H9 (cell line): ENCODE measurements at regions not wholly inside any gene's neighbourhood (a gene's known extent, or its start where the extent isn't known, plus 50 kb on each side); places are given as distances from the start of the nearest gene placed in this dataset.
A peak's percentile ranks its signal among the peaks of the same experiment; 100 is the strongest.

Source experiments
- DNase-seq: peaks from one replicate; pipeline ENCODE4 v3.0.0-alpha.2; 2017
- H2AFZ ChIP-seq: one replicate; pipeline ENCODE4 v1.6.1; 2013; ENCODE audit warnings: mild to moderate bottlenecking, low read length, control low read depth, moderate library complexity
- H2AK5ac ChIP-seq: 2 replicates; pipeline ENCODE4 v1.6.1; 2013; ENCODE audit warnings: low read length, control low read depth, mixed read lengths; ENCODE audit not compliant: insufficient read length
- H2BK120ac ChIP-seq: one replicate; pipeline ENCODE4 v1.6.1; 2013; ENCODE audit warnings: low read depth, mild to moderate bottlenecking, low read length, control low read depth, inconsistent platforms; ENCODE audit not compliant: poor library complexity, severe bottlenecking
- H2BK12ac ChIP-seq: 2 replicates; pipeline ENCODE4 v1.6.1; 2013; ENCODE audit warnings: low read length, control low read depth, mixed read lengths, low read depth; ENCODE audit not compliant: insufficient read length
- H2BK15ac ChIP-seq: 2 replicates; pipeline ENCODE4 v1.6.1; 2013; ENCODE audit warnings: low read depth, low read length, control low read depth
- H2BK20ac ChIP-seq: one replicate; pipeline ENCODE4 v1.6.1; 2013; ENCODE audit warnings: low read depth, mild to moderate bottlenecking, low read length, control low read depth, inconsistent platforms; ENCODE audit not compliant: poor library complexity, severe bottlenecking
- H2BK5ac ChIP-seq: 2 replicates; pipeline ENCODE4 v1.6.1; 2013; ENCODE audit warnings: low read length, control low read depth, mixed read lengths; ENCODE audit not compliant: insufficient read length
- H3K14ac ChIP-seq: 2 replicates; pipeline ENCODE4 v1.6.1; 2013; ENCODE audit warnings: low read length, control low read depth; ENCODE audit not compliant: insufficient read depth
- H3K18ac ChIP-seq: 2 replicates; pipeline ENCODE4 v1.6.1; 2013; ENCODE audit warnings: low read depth, mild to moderate bottlenecking, mixed read lengths, low read length, control low read depth; ENCODE audit not compliant: insufficient read length
- H3K23ac ChIP-seq: 2 replicates; pipeline ENCODE4 v1.6.1; 2013; ENCODE audit warnings: low read length, control low read depth, mixed read lengths, low read depth; ENCODE audit not compliant: insufficient read length
- H3K23me2 ChIP-seq: 2 replicates; pipeline ENCODE4 v1.6.1; 2013; ENCODE audit warnings: low read depth, mild to moderate bottlenecking, mixed read lengths, low read length, control low read depth; ENCODE audit not compliant: insufficient read length, poor library complexity, severe bottlenecking
- H3K27ac ChIP-seq: 2 replicates; pipeline ENCODE4 v1.5.1; 2013; ENCODE audit warnings: low read length, control low read depth, mixed read lengths, low read depth; ENCODE audit not compliant: insufficient read length
- H3K27me3 ChIP-seq: 2 replicates; pipeline ENCODE4 v1.6.1; 2013; ENCODE audit warnings: low read length, control low read depth, inconsistent platforms; ENCODE audit not compliant: insufficient read depth
- H3K4ac ChIP-seq: 2 replicates; pipeline ENCODE4 v1.6.1; 2013; ENCODE audit warnings: low read depth, mild to moderate bottlenecking, control low read depth, inconsistent platforms, low read length, moderate library complexity
- H3K4me1 ChIP-seq: 2 replicates; pipeline ENCODE4 v1.6.1; 2013; ENCODE audit warnings: low read length, control low read depth, inconsistent platforms; ENCODE audit not compliant: insufficient read depth
- H3K4me2 ChIP-seq: 2 replicates; pipeline ENCODE4 v1.6.1; 2013; ENCODE audit warnings: low read length, control low read depth, mixed read lengths; ENCODE audit not compliant: insufficient read length, insufficient read depth
- H3K56ac ChIP-seq: 2 replicates; pipeline ENCODE4 v1.6.1; 2013; ENCODE audit warnings: low read depth, mild to moderate bottlenecking, mixed read lengths, low read length, control low read depth; ENCODE audit not compliant: insufficient read length
- H3K79me1 ChIP-seq: 2 replicates; pipeline ENCODE4 v1.6.1; 2013; ENCODE audit warnings: low read depth, mild to moderate bottlenecking, moderate library complexity, low read length, control low read depth, inconsistent platforms; ENCODE audit not compliant: insufficient read depth, poor library complexity, severe bottlenecking
- H3K79me2 ChIP-seq: 2 replicates; pipeline ENCODE4 v1.6.1; 2013; ENCODE audit warnings: low read length, control low read depth, inconsistent platforms; ENCODE audit not compliant: insufficient read depth
- H3K9ac ChIP-seq: 2 replicates; pipeline ENCODE4 v1.6.1; 2013; ENCODE audit warnings: low read length, control low read depth, mixed read lengths; ENCODE audit not compliant: insufficient read length; ENCODE audit errors: extremely low read depth
- H3K9me3 ChIP-seq: one replicate; pipeline ENCODE4 v1.6.1; 2013; ENCODE audit warnings: low read depth, low read length, inconsistent platforms; ENCODE audit not compliant: control insufficient read depth
- H3T11ph ChIP-seq: one replicate; pipeline ENCODE4 v1.6.1; 2013; ENCODE audit warnings: mild to moderate bottlenecking, low read length, control low read depth, inconsistent platforms
- H4K20me1 ChIP-seq: one replicate; pipeline ENCODE4 v1.6.1; 2013; ENCODE audit not compliant: control insufficient read depth, insufficient read length, insufficient read depth
- H4K5ac ChIP-seq: 2 replicates; pipeline ENCODE4 v1.6.1; 2013; ENCODE audit warnings: low read depth, mild to moderate bottlenecking, mixed read lengths, low read length, control low read depth; ENCODE audit not compliant: insufficient read length
- H4K8ac ChIP-seq: replicated peaks from 2 replicates; pipeline ENCODE4 v1.6.1; 2013; ENCODE audit warnings: low read length, control low read depth, mixed read lengths, low read depth; ENCODE audit not compliant: insufficient read length
- H4K91ac ChIP-seq: 2 replicates; pipeline ENCODE4 v1.6.1; 2013; ENCODE audit warnings: low read depth, mild to moderate bottlenecking, moderate library complexity, mixed read lengths, low read length, control low read depth; ENCODE audit not compliant: insufficient read length
- H3K27ac Mint-ChIP-seq, 3 experiments: 2 replicates in 2 of 3; 3 replicates in 1 of 3; pipeline ENCODE4 v1.8.0; 2020 to 2021; ENCODE audit warnings: mixed read lengths in 3 of 3, mild to moderate bottlenecking in 1 of 3, moderate library complexity in 1 of 3
- H3K27me3 Mint-ChIP-seq: 2 replicates; pipeline ENCODE4 v1.8.0; 2021; ENCODE audit warnings: low read depth, mild to moderate bottlenecking, moderate library complexity, mixed read lengths
- H3K36me3 Mint-ChIP-seq, 3 experiments: 2 replicates in 2 of 3; 3 replicates in 1 of 3; pipeline ENCODE4 v1.8.0; 2020 to 2021; ENCODE audit warnings: low read depth in 3 of 3, mixed read lengths in 3 of 3; ENCODE audit not compliant: insufficient read depth in 1 of 3
- H3K4me1 Mint-ChIP-seq, 2 experiments: 2 replicates each; pipeline ENCODE4 v1.8.0; 2020; ENCODE audit warnings: mixed read lengths in 2 of 2
- H3K4me3 Mint-ChIP-seq, 2 experiments: 2 replicates in 1 of 2; 3 replicates in 1 of 2; pipeline ENCODE4 v1.8.0; 2020 to 2021; ENCODE audit warnings: mild to moderate bottlenecking in 2 of 2, mixed read lengths in 2 of 2, moderate library complexity in 1 of 2
- H3K9me3 Mint-ChIP-seq, 2 experiments: 2 replicates in 1 of 2; 3 replicates in 1 of 2; pipeline ENCODE4 v1.8.0; 2020; ENCODE audit warnings: mild to moderate bottlenecking in 2 of 2, mixed read lengths in 2 of 2, moderate library complexity in 1 of 2
- CTCF ChIP-seq: fragments of 200-600 bp; sonication (generic); conservative IDR thresholded peaks from 3 replicates; pipeline ENCODE4 v1.8.0; 2021; ENCODE audit warnings: antibody characterized with exemption, mild to moderate bottlenecking
- WGBS: extraction: QIAGEN DNeasy Blood & Tissue Kit; methylation state at CpG from one replicate; pipeline ENCODE4 v1.1.7; 2013; ENCODE audit warnings: missing lambda C conversion rate, low lambda C conversion rate, mixed read lengths; ENCODE audit not compliant: insufficient read length; ENCODE audit errors: extremely low coverage; 5-methylcytosine and 5-hydroxymethylcytosine counted together

- Histone ChIP-seq H2BK120ac (no peak overlapping the region), H4K20me1 (no peaks in the 10 kb centered on the region), H2BK15ac (no peak overlapping the region), H3K4ac (no peak overlapping the region), H3K79me2 (no peaks in the 10 kb centered on the region), H3K4me2 (no peak overlapping the region), H2BK20ac (no peak overlapping the region), H3K14ac (no peak overlapping the region), H3K4me1 (peaks cover 8% of the 10 kb centered on the region; the same call in 1 of the 2 replicates), H4K8ac (no peak overlapping the region), H3T11ph (no peak overlapping the region), H3K9me3 (no peaks in the 10 kb centered on the region), H2AFZ (no peak overlapping the region), H3K27ac (no peak overlapping the region), H3K56ac (no peak overlapping the region), H3K23me2 (no peaks in the 10 kb centered on the region), H4K5ac (no peak overlapping the region), H3K18ac (no peak overlapping the region), H4K91ac (no peak overlapping the region), H3K79me1 (no peaks in the 10 kb centered on the region), H2AK5ac (no peak overlapping the region), H3K23ac (no peak overlapping the region), H2BK12ac (no peak overlapping the region), H3K9ac (no peak overlapping the region), H2BK5ac (no peak overlapping the region), H3K27me3 (no peaks in the 10 kb centered on the region)
- Mint-ChIP-seq H3K36me3 (no peaks in the 10 kb centered on the region), H3K9me3 (no peaks in the 10 kb centered on the region; a peak in 1 of 5 replicates), H3K4me3 (no peak overlapping the region), H3K27ac (peak overlapping the region in 1 of 3 experiments; percentile 18; a peak in 1 of 7 replicates), H3K27me3 (peaks cover 3% of the 10 kb centered on the region), H3K4me1 (peaks cover 52 to 60% of the 10 kb centered on the region in 2 experiments)
- TF ChIP-seq CTCF, result no peak
- WGBS, result no CpG with 5 or more reads among the region's 31 CpGs
- DNase-seq, result no peak
Observed at GRCh38 chr20:47968541-47969310, 183.4 kb upstream of the SULF2 start.
